Liver (tissue), 8 donors: ENCODE measurements at regions not wholly inside any gene's neighbourhood (a gene's known extent, or its start where the extent isn't known, plus 50 kb on each side); places are given as distances from the start of the nearest gene placed in this dataset.

ENCODE experiments used
- DNase-seq: peaks from one replicate; pipeline ENCODE4 v3.0.0-alpha.2; 2017; ENCODE audit warnings: low spot score
- H3K27ac ChIP-seq, 2 donors: one replicate each; pipeline ENCODE4 v1.7.0; 2013; ENCODE audit warnings: inconsistent platforms in 2 of 2, low read length in 2 of 2, control low read depth in 1 of 2, low read depth in 1 of 2, mild to moderate bottlenecking in 1 of 2
- H3K27me3 ChIP-seq, 4 donors: one replicate each; pipeline versions ENCODE4 v1.6.1 to v1.7.0; 2013; ENCODE audit warnings: low read length in 3 of 4, inconsistent platforms in 1 of 4, mild to moderate bottlenecking in 1 of 4, moderate library complexity in 1 of 4; ENCODE audit not compliant: control insufficient read depth in 4 of 4, insufficient read depth in 4 of 4
- H3K36me3 ChIP-seq, 4 donors: one replicate each; pipeline versions ENCODE4 v1.6.1 to v1.7.0; 2013; ENCODE audit warnings: low read length in 3 of 4, mild to moderate bottlenecking in 3 of 4, low read depth in 1 of 4, moderate library complexity in 1 of 4; ENCODE audit not compliant: control insufficient read depth in 4 of 4, insufficient read depth in 3 of 4
- H3K4me1 ChIP-seq, 4 donors: one replicate each; pipeline versions ENCODE4 v1.6.1 to v1.7.0; 2013; ENCODE audit warnings: low read length in 3 of 4, mild to moderate bottlenecking in 3 of 4, moderate library complexity in 1 of 4; ENCODE audit not compliant: control insufficient read depth in 4 of 4, insufficient read depth in 4 of 4
- H3K4me3 ChIP-seq, 3 donors: one replicate each; pipeline versions ENCODE4 v1.6.1 to v1.7.0; 2013; ENCODE audit warnings: low read length in 3 of 3, control low read depth in 1 of 3, low read depth in 1 of 3, mild to moderate bottlenecking in 1 of 3
- H3K9ac ChIP-seq, 2 donors: one replicate each; pipeline ENCODE4 v1.7.0; 2013; ENCODE audit warnings: low read length in 2 of 2, mild to moderate bottlenecking in 2 of 2, moderate library complexity in 2 of 2, control low read depth in 1 of 2, low read depth in 1 of 2
- H3K9me3 ChIP-seq, 4 donors: one replicate each; pipeline versions ENCODE4 v1.6.1 to v1.7.0; 2013; ENCODE audit warnings: low read length in 3 of 4; ENCODE audit not compliant: control insufficient read depth in 4 of 4
- ATF3 ChIP-seq: IDR thresholded peaks from 2 replicates; pipeline ENCODE4 v1.6.1; 2016; ENCODE audit warnings: antibody characterized with exemption
- CTCF ChIP-seq: fragments of 150-350 bp; IDR thresholded peaks from 2 replicates; pipeline ENCODE4 v1.5.1; 2017; ENCODE audit warnings: improper control_type of control experiment, low read depth, low read length; ENCODE audit not compliant: missing input control
- EGR1 ChIP-seq, 2 donors: IDR thresholded peaks; 2 replicates each; pipeline ENCODE4 v1.6.1; 2016 to 2018; ENCODE audit warnings: antibody characterized with exemption in 2 of 2, low read depth in 2 of 2
- FOXA1 ChIP-seq: IDR thresholded peaks from 2 replicates; pipeline ENCODE4 v1.6.1; 2016; ENCODE audit warnings: antibody characterized with exemption
- FOXA2 ChIP-seq: IDR thresholded peaks from 2 replicates; pipeline ENCODE4 v1.6.1; 2016; ENCODE audit warnings: antibody characterized with exemption
- GABPA ChIP-seq, 2 donors: IDR thresholded peaks in 1 of 2; conservative IDR thresholded peaks in 1 of 2; 2 replicates each; pipeline ENCODE4 v1.6.1; 2016; ENCODE audit warnings: antibody characterized with exemption in 2 of 2, mild to moderate bottlenecking in 1 of 2, moderate library complexity in 1 of 2
- HNF4G ChIP-seq: IDR thresholded peaks from 2 replicates; pipeline ENCODE4 v1.6.1; 2016; ENCODE audit warnings: antibody characterized with exemption
- JUND ChIP-seq, 2 donors: IDR thresholded peaks; 2 replicates each; pipeline ENCODE4 v1.6.1; 2016; ENCODE audit warnings: antibody characterized with exemption in 2 of 2
- NR2F2 ChIP-seq: IDR thresholded peaks from 2 replicates; pipeline ENCODE4 v1.6.1; 2016; ENCODE audit warnings: antibody characterized with exemption
- RAD21 ChIP-seq, 2 donors: IDR thresholded peaks; 2 replicates each; pipeline ENCODE4 v1.6.1; 2016; ENCODE audit warnings: antibody characterized with exemption in 2 of 2, mild to moderate bottlenecking in 2 of 2
- SP1 ChIP-seq: IDR thresholded peaks from 2 replicates; pipeline ENCODE4 v1.6.1; 2018; ENCODE audit warnings: antibody characterized with exemption, mild to moderate bottlenecking
- TAF1 ChIP-seq: conservative IDR thresholded peaks from 2 replicates; pipeline ENCODE4 v1.6.1; 2016; ENCODE audit warnings: antibody characterized with exemption, mild to moderate bottlenecking
- YY1 ChIP-seq: IDR thresholded peaks from 2 replicates; pipeline ENCODE4 v1.6.1; 2016; ENCODE audit warnings: antibody characterized with exemption, mild to moderate bottlenecking
- ZBTB33 ChIP-seq: IDR thresholded peaks from 2 replicates; pipeline ENCODE4 v1.6.1; 2016; ENCODE audit warnings: antibody characterized with exemption
- WGBS: extraction: QIAGEN DNeasy Blood & Tissue Kit; methylation state at CpG from one replicate; pipeline ENCODE4 v1.1.7; 2013; 5-methylcytosine and 5-hydroxymethylcytosine counted together
- TF ChIP-seq, protein P1 (sequence below): IDR thresholded peaks from 2 replicates; pipeline ENCODE4 v1.6.1; 2016; ENCODE audit warnings: antibody characterized with exemption, mild to moderate bottlenecking
- TF ChIP-seq, protein P2 (sequence below): IDR thresholded peaks from 2 replicates; pipeline ENCODE4 v1.6.1; 2016; ENCODE audit warnings: antibody characterized with exemption
- donor health status: healthy.
- donor health status: healthy.
- donor health status: healthy.
- donor health status: healthy.
- donor health status: healthy.

DNA sequence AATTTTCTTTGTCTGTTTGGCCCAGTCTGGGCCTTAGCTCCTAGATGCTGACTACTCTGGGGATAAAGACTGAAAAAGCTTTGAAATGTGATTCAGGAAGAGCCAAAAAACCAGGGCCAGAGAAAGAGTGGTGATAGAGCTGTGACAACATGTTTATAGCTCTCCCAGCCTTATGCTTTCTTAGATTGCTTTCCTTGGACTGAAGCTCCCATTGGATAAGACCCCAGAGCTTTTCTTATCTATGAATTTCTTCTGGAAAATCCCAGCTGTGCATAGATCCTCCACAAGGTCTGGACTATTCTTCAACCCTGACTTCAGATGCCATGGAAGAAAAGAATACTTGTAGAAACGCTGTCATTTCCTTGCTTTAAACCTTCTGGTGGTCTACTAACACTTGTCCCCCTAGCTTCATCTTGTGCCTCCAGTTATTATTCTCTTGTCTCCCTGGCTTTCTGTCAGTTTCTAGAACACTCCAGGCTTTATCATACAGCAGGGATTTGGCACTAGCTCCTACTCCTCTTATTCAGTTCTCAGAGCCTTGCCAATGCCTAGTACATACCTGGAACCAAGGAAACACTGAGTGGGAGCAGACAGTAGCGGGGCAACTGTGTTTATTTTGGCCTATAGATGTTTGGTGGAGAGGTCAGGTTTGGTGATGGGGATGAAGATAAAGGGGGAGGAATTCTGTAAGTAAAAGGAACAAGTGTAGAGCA lies 57.1 kb upstream of the TEX13D start:
- Histone ChIP-seq H3K4me1 (no peaks in the 10 kb centered on the region), H3K4me3 (no peak overlapping the region), H3K27ac (no peak overlapping the region), H3K9ac (no peak overlapping the region), H3K36me3 (no peaks in the 10 kb centered on the region), H3K27me3 (no peaks in the 10 kb centered on the region), H3K9me3 (no peaks in the 10 kb centered on the region)
- TF ChIP-seq EGR1 (IDR thresholded peaks at IDR 0.05; ENCODE audit: low read depth in 2 of 2) (no peak), ATF3 (no peak), CTCF (no peak), JUND (IDR thresholded peaks at IDR 0.05) (no peak), NR2F2 (no peak), YY1 (no peak), TAF1 (no peak), RAD21 (IDR thresholded peaks at IDR 0.05) (no peak), FOXA2 (no peak), ZBTB33 (no peak), SP1 (no peak), GABPA (IDR thresholded peaks at IDR 0.05 in 1 of 2, conservative IDR thresholded peaks at IDR 0.05 in 1 of 2) (no peak), FOXA1 (no peak), HNF4G (no peak)
- TF ChIP-seq, protein P1, sequence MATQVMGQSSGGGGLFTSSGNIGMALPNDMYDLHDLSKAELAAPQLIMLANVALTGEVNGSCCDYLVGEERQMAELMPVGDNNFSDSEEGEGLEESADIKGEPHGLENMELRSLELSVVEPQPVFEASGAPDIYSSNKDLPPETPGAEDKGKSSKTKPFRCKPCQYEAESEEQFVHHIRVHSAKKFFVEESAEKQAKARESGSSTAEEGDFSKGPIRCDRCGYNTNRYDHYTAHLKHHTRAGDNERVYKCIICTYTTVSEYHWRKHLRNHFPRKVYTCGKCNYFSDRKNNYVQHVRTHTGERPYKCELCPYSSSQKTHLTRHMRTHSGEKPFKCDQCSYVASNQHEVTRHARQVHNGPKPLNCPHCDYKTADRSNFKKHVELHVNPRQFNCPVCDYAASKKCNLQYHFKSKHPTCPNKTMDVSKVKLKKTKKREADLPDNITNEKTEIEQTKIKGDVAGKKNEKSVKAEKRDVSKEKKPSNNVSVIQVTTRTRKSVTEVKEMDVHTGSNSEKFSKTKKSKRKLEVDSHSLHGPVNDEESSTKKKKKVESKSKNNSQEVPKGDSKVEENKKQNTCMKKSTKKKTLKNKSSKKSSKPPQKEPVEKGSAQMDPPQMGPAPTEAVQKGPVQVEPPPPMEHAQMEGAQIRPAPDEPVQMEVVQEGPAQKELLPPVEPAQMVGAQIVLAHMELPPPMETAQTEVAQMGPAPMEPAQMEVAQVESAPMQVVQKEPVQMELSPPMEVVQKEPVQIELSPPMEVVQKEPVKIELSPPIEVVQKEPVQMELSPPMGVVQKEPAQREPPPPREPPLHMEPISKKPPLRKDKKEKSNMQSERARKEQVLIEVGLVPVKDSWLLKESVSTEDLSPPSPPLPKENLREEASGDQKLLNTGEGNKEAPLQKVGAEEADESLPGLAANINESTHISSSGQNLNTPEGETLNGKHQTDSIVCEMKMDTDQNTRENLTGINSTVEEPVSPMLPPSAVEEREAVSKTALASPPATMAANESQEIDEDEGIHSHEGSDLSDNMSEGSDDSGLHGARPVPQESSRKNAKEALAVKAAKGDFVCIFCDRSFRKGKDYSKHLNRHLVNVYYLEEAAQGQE: no peak
- TF ChIP-seq, protein P2, sequence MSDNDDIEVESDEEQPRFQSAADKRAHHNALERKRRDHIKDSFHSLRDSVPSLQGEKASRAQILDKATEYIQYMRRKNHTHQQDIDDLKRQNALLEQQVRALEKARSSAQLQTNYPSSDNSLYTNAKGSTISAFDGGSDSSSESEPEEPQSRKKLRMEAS: no peak
- 51% methylated on average over 2 of the region's 2 CpGs for WGBS
- DNase-seq: no peak
